ENCODE measurements at regions not wholly inside any gene's neighbourhood (a gene's known extent, or its start where the extent isn't known, plus 50 kb on each side); places are given as distances from the start of the nearest gene placed in this dataset.

DNA sequence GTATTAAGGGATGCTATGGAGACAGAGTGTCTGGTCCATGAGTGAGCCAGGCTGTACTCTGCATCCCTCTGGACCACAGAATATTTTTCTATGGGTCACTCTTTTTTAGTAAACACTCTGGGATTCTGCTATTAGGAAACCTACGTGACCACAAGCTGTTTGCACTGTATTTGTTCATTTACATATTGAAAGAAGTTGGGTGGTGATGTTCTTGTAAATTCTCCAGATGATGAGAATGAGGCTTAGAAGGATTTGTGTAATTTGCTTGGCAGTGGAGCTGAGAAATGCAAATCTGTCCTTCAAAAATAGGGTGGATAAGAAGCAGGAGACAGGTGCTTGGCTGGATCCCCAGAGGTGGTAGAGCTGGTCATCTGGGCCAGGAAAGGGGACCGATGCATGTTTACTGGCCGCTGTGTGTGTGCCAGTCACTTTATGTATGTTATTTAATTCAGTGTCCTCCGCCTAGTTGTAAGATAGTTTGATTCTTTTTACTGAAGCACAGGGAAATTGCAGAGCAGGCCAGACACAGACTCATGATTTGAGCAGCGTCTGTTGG is 63.7 kb upstream of the HEPHL1 start (continued):
- TF ChIP-seq, protein P1, sequence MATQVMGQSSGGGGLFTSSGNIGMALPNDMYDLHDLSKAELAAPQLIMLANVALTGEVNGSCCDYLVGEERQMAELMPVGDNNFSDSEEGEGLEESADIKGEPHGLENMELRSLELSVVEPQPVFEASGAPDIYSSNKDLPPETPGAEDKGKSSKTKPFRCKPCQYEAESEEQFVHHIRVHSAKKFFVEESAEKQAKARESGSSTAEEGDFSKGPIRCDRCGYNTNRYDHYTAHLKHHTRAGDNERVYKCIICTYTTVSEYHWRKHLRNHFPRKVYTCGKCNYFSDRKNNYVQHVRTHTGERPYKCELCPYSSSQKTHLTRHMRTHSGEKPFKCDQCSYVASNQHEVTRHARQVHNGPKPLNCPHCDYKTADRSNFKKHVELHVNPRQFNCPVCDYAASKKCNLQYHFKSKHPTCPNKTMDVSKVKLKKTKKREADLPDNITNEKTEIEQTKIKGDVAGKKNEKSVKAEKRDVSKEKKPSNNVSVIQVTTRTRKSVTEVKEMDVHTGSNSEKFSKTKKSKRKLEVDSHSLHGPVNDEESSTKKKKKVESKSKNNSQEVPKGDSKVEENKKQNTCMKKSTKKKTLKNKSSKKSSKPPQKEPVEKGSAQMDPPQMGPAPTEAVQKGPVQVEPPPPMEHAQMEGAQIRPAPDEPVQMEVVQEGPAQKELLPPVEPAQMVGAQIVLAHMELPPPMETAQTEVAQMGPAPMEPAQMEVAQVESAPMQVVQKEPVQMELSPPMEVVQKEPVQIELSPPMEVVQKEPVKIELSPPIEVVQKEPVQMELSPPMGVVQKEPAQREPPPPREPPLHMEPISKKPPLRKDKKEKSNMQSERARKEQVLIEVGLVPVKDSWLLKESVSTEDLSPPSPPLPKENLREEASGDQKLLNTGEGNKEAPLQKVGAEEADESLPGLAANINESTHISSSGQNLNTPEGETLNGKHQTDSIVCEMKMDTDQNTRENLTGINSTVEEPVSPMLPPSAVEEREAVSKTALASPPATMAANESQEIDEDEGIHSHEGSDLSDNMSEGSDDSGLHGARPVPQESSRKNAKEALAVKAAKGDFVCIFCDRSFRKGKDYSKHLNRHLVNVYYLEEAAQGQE (IDR thresholded peaks at IDR 0.05; ENCODE audit: unreplicated experiment), result no peak
- TF ChIP-seq ZNF114 (CRISPR knock-in tag; IDR thresholded peaks at IDR 0.05) (no peak), EZH2phosphoT487 (IDR thresholded peaks at IDR 0.05; ENCODE audit: unreplicated experiment) (no peak)

DNA sequence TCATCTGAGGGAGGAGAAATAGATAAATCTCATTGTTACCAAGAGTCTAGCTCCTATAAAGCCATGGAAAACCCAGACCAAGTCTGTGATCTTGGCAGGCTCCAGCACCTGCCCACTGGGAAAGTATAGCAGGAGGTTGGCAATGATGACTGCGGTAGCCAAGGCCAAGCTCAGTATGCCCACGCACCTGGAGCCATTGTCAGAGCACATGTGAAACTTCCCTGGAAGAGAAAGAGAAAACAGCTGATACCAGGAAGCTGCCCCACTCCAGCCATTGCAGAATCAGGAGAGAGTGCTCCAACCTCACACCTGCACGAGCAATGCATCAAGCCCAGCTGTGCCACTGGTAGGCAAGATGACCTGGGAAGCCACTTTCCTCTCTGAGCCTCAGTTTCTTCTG is 62.2 kb upstream of the HEPHL1 start:
- Histone ChIP-seq H3K4me3 (no peak overlapping the region), H3F3A (replicated peaks; ENCODE audit: low read depth) (no peaks in the 10 kb centered on the region), H3K36me3 (ENCODE audit: insufficient read depth) (no peaks in the 10 kb centered on the region), H2AFZ (no peak overlapping the region), H3K79me2 (replicated peaks; ENCODE audit: insufficient read depth) (no peaks in the 10 kb centered on the region), H4K20me1 (replicated peaks; ENCODE audit: insufficient read depth) (no peaks in the 10 kb centered on the region), H3K27ac (ENCODE audit: low read depth) (no peak overlapping the region), H3K27me3 (ENCODE audit: insufficient read depth) (no peaks in the 10 kb centered on the region), H3K4me1 (ENCODE audit: insufficient read depth) (no peaks in the 10 kb centered on the region), H3K9me2 (ENCODE audit: insufficient read depth) (no peaks in the 10 kb centered on the region; the same call in 1 of the 2 replicates), H3K4me2 (no peak overlapping the region)
- DNase-seq (ENCODE audit: low spot score) (no peak), ATAC-seq (no peak)
- Mint-ChIP-seq H3K9me3 (peaks cover 4% of the 10 kb centered on the region; the same call in 1 of the 3 replicates), H3K27ac (no peak overlapping the region), H3K27me3 (ENCODE audit: insufficient read depth, low read depth, poor library complexity) (no peaks in the 10 kb centered on the region), H3K36me3 (ENCODE audit: low read depth) (peaks cover 3% of the 10 kb centered on the region; the same call in 2 of the 3 replicates), H3K4me3 (no peak overlapping the region), H3K4me1 (peaks cover 7% of the 10 kb centered on the region; the same call in 2 of the 3 replicates)
- TF ChIP-seq, protein P2, sequence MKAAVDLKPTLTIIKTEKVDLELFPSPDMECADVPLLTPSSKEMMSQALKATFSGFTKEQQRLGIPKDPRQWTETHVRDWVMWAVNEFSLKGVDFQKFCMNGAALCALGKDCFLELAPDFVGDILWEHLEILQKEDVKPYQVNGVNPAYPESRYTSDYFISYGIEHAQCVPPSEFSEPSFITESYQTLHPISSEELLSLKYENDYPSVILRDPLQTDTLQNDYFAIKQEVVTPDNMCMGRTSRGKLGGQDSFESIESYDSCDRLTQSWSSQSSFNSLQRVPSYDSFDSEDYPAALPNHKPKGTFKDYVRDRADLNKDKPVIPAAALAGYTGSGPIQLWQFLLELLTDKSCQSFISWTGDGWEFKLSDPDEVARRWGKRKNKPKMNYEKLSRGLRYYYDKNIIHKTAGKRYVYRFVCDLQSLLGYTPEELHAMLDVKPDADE (IDR thresholded peaks at IDR 0.05), result no peak
- TF ChIP-seq JUNB (IDR thresholded peaks at IDR 0.05; ENCODE audit: unreplicated experiment), result no peak

DNA sequence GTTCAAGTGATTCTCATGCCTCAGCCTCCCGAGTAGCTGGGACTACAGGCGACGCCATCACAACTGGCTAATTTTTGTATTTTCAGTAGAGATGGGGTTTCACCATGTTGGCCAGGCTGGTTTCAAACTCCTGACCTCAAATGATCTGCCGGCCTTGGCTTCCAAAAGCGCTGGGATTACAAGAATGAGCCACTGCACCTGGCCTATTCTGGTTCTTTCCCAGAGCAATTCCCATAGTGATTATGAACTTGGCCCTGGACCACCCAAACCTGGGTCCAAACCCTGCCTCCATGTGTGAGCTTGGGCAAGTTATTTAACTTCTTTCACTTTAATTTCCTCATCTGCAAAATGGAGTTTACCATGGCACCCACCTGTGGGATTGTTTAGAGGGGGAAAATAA is 61.5 kb upstream of the HEPHL1 start:
- peaks cover 7% of the 10 kb centered on the region; the same call in 2 of the 3 replicates for H3K4me1 Mint-ChIP-seq
- Histone ChIP-seq H4K20me1 (replicated peaks; ENCODE audit: insufficient read depth) (no peaks in the 10 kb centered on the region), H3K27ac (ENCODE audit: low read depth) (no peak overlapping the region), H2AFZ (no peak overlapping the region), H3K9me2 (ENCODE audit: insufficient read depth) (no peaks in the 10 kb centered on the region; the same call in 1 of the 2 replicates), H3K27me3 (ENCODE audit: insufficient read depth) (no peaks in the 10 kb centered on the region), H3K79me2 (replicated peaks; ENCODE audit: insufficient read depth) (no peaks in the 10 kb centered on the region), H3K4me2 (no peak overlapping the region), H3F3A (replicated peaks; ENCODE audit: low read depth) (no peaks in the 10 kb centered on the region), H3K4me3 (no peak overlapping the region), H3K36me3 (ENCODE audit: insufficient read depth) (no peaks in the 10 kb centered on the region), H3K4me1 (ENCODE audit: insufficient read depth) (no peaks in the 10 kb centered on the region)
- DNase-seq (ENCODE audit: low spot score) (no peak), ATAC-seq (no peak)
- peaks cover 3% of the 10 kb centered on the region; the same call in 2 of the 3 replicates for H3K36me3 Mint-ChIP-seq (ENCODE audit: low read depth)
- TF ChIP-seq ZNF331 (CRISPR knock-in tag; IDR thresholded peaks at IDR 0.05; ENCODE audit: low read depth), result no peak
- TF ChIP-seq JUNB (IDR thresholded peaks at IDR 0.05; ENCODE audit: unreplicated experiment), result no peak
- H3K9me3 Mint-ChIP-seq, result peaks cover 3% of the 10 kb centered on the region; the same call in 1 of the 3 replicates
- no peaks in the 10 kb centered on the region for H3K27me3 Mint-ChIP-seq (ENCODE audit: insufficient read depth, low read depth, poor library complexity)
- H3K4me3 Mint-ChIP-seq, result no peak overlapping the region
- no peak overlapping the region for H3K27ac Mint-ChIP-seq
